ENCODE measurements at regions not wholly inside any gene's neighbourhood (a gene's known extent, or its start where the extent isn't known, plus 50 kb on each side); places are given as distances from the start of the nearest gene placed in this dataset.
A peak's percentile ranks its signal among the peaks of the same experiment; 100 is the strongest.

GRCh38 chr12:98410356-98410755 lies 105.0 kb upstream of the TMPO start:
- H3K27me3 ChIP-seq (ENCODE audit: insufficient read depth, low read length) = no peaks in the 10 kb centered on the region
- no peaks in the 10 kb centered on the region for H3K79me2 ChIP-seq (ENCODE audit: insufficient read depth, low read length)
- no peak overlapping the region for H3K9ac ChIP-seq (ENCODE audit: low read length)

GRCh38 chr12:98416845-98417244 lies 98.5 kb upstream of the TMPO start:
- H3K4me3 ChIP-seq (ENCODE audit: low read depth, low read length, poor library complexity, severe bottlenecking) = no peak overlapping the region
- TF ChIP-seq EZH2 (IDR thresholded peaks at IDR 0.05; ENCODE audit: borderline replicate concordance, low read length) = no peak
- peak; percentile 20; the same call in 1 of the 2 replicates for TF ChIP-seq CTCF (IDR thresholded peaks at IDR 0.05; ENCODE audit: low read length)
- H3K79me2 ChIP-seq (ENCODE audit: insufficient read depth, low read length) = no peaks in the 10 kb centered on the region
- no peak overlapping the region for H2AFZ ChIP-seq (ENCODE audit: low read length)
- H3K9me3 ChIP-seq (ENCODE audit: low read length) = no peaks in the 10 kb centered on the region
- H3K4me1 ChIP-seq (ENCODE audit: insufficient read depth, low read length, severe bottlenecking) = no peaks in the 10 kb centered on the region
- peaks cover 6% of the 10 kb centered on the region; the same call in 1 of the 2 replicates for H3K27me3 ChIP-seq (ENCODE audit: insufficient read depth, low read length)
- no peaks in the 10 kb centered on the region for H4K20me1 ChIP-seq (ENCODE audit: insufficient read depth, low read length)
- H3K4me2 ChIP-seq (ENCODE audit: low read length) = no peak overlapping the region
- H3K9me2 ChIP-seq (ENCODE audit: low read depth, low read length) = no peaks in the 10 kb centered on the region
- no peak overlapping the region for H3K9ac ChIP-seq (ENCODE audit: low read length)
- H3F3A ChIP-seq (ENCODE audit: insufficient read depth, low read length) = no peaks in the 10 kb centered on the region
- H3K36me3 ChIP-seq (ENCODE audit: insufficient read depth, low read length) = no peaks in the 10 kb centered on the region
- no peak overlapping the region for H3K27ac ChIP-seq (ENCODE audit: low read depth, low read length, poor library complexity, severe bottlenecking)

More at GRCh38 chr12:98410356-98410755, 105.0 kb upstream of the TMPO start:
- Histone ChIP-seq H3K4me1 (ENCODE audit: insufficient read depth, low read length, severe bottlenecking) (no peaks in the 10 kb centered on the region), H3K4me3 (ENCODE audit: low read depth, low read length, poor library complexity, severe bottlenecking) (no peak overlapping the region), H3K36me3 (ENCODE audit: insufficient read depth, low read length) (no peaks in the 10 kb centered on the region), H3K9me2 (ENCODE audit: low read depth, low read length) (no peaks in the 10 kb centered on the region), H4K20me1 (ENCODE audit: insufficient read depth, low read length) (no peaks in the 10 kb centered on the region), H3K9me3 (ENCODE audit: low read length) (0 out of 2 replicates have a peak, but pooled peaks cover 2% of the 10 kb centered on the region), H3K27ac (ENCODE audit: low read depth, low read length, poor library complexity, severe bottlenecking) (no peak overlapping the region), H2AFZ (ENCODE audit: low read length) (no peak overlapping the region), H3F3A (ENCODE audit: insufficient read depth, low read length) (no peaks in the 10 kb centered on the region), H3K4me2 (ENCODE audit: low read length) (no peak overlapping the region)
- TF ChIP-seq CTCF (IDR thresholded peaks at IDR 0.05; ENCODE audit: low read length) (no peak), EZH2 (IDR thresholded peaks at IDR 0.05; ENCODE audit: borderline replicate concordance, low read length) (no peak)

DNA sequence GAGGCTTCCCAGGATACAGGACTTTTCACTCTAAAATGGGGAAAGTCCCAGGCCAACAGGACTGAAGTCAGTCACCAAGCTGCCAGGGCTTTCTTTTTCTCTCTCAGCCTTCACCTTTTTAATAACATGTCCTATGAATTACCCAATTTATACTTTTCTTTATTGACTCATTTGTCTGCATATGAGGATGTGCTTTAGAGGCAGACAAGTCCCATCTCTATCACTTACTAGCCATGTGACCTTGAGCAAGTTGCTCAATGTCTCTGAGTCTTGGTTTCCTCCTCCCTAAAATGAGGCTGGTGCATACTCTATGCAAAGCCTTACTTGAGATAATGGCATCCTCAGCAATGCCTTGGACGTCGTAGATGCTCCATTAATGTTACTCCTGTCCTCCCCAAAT lies 98.1 kb upstream of the TMPO start:
- H3K4me3 ChIP-seq (ENCODE audit: low read depth, low read length, poor library complexity, severe bottlenecking) = no peak overlapping the region
- peaks cover 6% of the 10 kb centered on the region; the same call in 1 of the 2 replicates for H3K27me3 ChIP-seq (ENCODE audit: insufficient read depth, low read length)
- H2AFZ ChIP-seq (ENCODE audit: low read length) = no peak overlapping the region
- TF ChIP-seq EZH2 (IDR thresholded peaks at IDR 0.05; ENCODE audit: borderline replicate concordance, low read length) (no peak), CTCF (IDR thresholded peaks at IDR 0.05; ENCODE audit: low read length) (no peak)
- H3K36me3 ChIP-seq (ENCODE audit: insufficient read depth, low read length) = no peaks in the 10 kb centered on the region
- no peaks in the 10 kb centered on the region for H3K9me2 ChIP-seq (ENCODE audit: low read depth, low read length)
- H3K4me1 ChIP-seq (ENCODE audit: insufficient read depth, low read length, severe bottlenecking) = no peaks in the 10 kb centered on the region
- no peak overlapping the region for H3K4me2 ChIP-seq (ENCODE audit: low read length)
- H3K27ac ChIP-seq (ENCODE audit: low read depth, low read length, poor library complexity, severe bottlenecking) = no peak overlapping the region
- H3F3A ChIP-seq (ENCODE audit: insufficient read depth, low read length) = no peaks in the 10 kb centered on the region
- no peaks in the 10 kb centered on the region for H4K20me1 ChIP-seq (ENCODE audit: insufficient read depth, low read length)
- no peak overlapping the region for H3K9ac ChIP-seq (ENCODE audit: low read length)
- no peaks in the 10 kb centered on the region for H3K9me3 ChIP-seq (ENCODE audit: low read length)
- no peaks in the 10 kb centered on the region for H3K79me2 ChIP-seq (ENCODE audit: insufficient read depth, low read length)
